HG03025 (cell line): ENCODE measurements at regions not wholly inside any gene's neighbourhood (a gene's known extent, or its start where the extent isn't known, plus 50 kb on each side); places are given as distances from the start of the nearest gene placed in this dataset.
"Not testable (repeated sequence)": the region's sequence is repeated elsewhere in the genome, so short reads cannot be mapped to it uniquely, and the experiment has no call there.

Experiments
- ATAC-seq: cut with Tn5 transposase; IDR thresholded peaks from one replicate; pipeline ENCODE4 v1.9.1; 2021; ENCODE audit warnings: mild to moderate bottlenecking, moderate library complexity; ENCODE audit not compliant: unreplicated experiment, low FRiP score

DNA sequence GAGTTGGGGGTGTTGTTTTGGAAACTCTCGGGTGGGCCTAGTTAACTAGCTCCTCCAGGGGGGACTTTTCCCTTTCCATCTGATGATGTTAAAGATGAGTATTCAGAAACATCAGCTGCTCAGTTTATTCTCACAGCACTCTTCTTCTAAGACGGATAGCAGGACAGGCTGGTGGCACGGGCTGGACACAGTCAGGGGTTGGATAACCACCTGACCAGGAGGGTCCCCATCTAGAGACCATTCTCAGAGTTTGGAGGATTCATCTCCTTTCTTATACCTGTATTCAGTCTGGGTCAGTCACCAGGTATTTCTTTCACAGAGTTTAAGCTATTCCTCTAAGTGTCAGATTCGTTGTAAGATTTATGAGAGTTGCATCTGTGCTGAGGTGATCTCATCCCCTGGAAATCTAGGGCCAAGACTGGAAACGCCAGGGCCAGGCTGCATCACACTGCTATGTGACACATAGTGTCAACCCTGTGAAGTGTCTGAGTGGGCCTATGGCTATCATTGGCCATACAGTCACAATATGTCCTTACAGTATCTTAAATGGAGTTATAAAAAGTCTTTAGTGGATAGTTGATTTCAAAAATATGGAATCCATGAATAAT, 111.7 kb downstream of the FAM50B start:
- no peak for ATAC-seq

DNA sequence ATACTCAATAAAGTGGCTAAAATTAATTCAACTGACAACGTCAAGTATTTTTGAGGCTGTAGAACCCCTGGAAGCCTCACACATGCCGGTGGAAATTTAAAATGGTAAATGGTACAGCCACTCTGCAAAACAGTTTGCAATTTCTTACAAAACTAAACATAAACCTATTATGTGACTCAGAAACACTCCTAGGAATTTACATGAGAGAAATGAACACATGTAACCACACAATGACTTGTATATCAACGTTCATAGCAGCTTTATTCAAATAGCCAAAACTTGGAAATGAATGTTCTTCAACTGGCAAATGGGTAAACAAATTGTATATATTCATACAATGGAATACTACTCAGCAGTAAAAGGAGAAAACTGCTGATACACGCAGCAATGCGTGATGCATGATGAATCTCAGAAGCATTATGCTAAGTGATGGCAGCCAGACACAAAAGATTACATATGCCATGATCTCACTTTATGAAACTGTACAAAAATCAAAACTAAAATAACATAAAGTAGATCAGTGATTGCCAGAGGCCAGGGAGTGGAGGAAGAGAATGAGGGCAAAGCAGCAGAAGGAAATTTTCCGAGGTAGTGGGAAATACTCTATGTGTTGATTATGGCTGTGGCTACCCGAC, 112.5 kb downstream of the FAM50B start:
- no peak for ATAC-seq

- no peak for ATAC-seq
Observed at GRCh38 chr6:3962291-3963280, 113.4 kb downstream of the FAM50B start.

DNA sequence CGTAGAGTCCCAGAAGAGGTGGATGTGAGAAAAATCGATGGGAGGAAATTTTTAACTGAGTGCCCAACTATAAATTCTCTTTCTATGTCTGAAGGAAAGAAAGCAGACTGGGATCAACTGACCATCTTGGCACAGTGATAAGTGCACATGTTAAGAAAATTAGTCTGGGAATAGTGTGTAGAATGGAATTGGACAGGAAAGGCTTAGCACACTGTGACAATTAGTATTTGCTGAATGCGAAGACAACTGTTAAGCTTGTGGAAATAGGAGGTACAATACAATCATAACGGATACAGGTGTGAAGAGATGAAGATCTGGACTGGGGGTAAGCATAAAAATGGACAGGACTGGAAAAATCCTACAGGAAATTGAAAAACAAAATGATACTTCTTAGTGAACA, 114.3 kb downstream of the FAM50B start:
- ATAC-seq: no peak

- ATAC-seq: no peak
Observed at GRCh38 chr6:3965071-3965718, 113.7 kb downstream of the FAM217A start.

DNA sequence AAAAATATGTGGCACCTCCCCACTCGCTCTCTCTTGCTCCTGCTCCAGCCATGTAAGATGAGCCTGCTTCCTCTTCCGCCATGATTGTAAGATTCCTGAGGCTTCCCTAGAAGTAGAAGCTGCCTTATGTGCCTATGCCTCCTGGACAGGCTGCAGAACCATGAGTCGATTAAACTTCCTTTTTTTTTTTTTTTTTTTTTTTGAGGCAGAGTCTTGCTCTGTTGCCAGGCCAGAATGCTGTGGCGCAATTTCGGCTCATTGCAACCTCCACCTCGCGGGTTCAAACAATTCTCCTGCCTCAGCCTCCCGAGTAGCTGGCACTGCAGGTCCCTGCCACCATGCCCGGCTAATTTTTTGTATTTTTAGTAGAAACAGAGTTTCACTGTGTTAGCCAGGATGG, 112.5 kb downstream of the FAM217A start:
- no peak for ATAC-seq

DNA sequence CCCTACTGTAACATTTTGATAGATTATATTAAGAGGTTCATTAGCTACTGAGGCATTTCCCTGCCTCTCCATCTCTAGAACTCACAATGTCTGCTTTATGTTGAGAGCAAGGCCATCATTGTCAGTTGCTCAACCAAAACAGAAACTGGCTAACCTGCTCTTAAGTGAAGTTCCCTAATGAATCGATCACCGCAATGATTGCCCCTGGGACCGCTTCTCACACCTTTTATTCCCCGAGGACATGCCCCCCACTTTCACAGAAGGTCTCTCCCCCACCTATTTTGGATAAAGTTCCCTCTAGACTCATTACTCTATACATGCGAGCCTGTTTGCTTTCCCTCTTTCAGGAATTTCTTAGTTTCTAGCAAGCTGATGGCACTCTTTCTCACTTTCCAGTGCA, 108.8 kb downstream of the FAM217A start:
- no peak for ATAC-seq

DNA sequence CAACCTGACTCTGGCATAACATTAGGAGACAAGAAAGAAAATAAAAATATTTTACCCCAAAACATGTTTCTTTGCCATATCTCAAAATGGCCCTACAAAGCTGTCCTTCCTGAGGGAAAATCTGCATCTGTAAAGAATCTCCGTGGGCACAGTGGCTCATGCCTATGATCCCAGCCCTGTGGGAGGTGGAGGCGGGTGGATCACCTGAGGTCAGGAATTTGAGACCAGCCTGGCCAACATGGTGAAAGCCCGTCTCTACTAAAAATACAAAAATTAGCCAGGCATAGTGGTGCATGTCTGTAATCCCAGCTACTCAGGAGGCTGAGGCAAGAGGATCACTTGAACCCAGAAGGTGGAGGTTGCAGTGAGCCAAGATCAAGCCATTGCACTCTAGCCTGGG, 105.8 kb downstream of the FAM217A start:
- not testable (repeated sequence) for ATAC-seq

DNA sequence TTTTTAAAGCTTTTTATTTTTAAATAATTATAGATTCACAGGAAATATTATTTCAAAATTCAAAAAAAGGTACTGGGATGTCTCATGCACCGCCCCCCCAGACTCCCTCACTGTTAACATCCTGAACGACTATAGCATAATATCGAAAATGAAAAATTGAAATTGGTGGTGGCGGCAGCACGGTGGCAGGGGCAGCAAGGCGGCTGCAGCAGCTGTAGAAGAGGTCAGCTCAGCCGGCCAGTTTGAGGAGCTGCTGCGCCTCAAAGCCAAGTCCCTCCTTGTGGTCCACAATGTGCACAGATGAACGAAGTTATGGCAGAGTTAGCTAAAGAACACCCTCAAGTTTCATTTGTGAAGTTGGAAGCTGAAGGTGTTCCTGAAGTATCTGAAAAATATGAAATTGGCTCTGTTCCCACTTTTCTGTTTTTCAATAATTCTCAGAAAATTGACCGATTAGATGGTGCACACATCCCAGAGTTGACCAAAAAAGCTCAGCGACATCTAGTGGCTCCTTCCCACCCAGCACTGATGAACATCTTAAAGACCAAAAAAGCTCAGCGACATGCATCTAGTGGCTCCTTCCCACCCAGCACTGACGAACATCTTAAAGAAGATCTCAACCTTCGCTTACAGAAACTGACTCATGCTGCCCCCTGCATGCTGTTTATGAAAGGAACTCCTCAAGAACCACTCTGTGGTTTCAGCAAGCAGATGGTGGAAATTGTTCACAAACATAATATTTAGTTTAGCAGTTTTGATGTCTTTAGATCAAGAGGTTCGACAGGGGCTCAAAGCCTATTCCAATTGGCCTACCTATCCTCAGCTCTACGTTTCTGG, 100.8 kb downstream of the FAM217A start:
- ATAC-seq: peak; percentile 64

GRCh38 chr6:3978966-3979365, 100.0 kb downstream of the FAM217A start:
- ATAC-seq: not testable (repeated sequence)

GRCh38 chr6:3981917-3982316, 97.0 kb downstream of the FAM217A start:
- ATAC-seq: no peak

DNA sequence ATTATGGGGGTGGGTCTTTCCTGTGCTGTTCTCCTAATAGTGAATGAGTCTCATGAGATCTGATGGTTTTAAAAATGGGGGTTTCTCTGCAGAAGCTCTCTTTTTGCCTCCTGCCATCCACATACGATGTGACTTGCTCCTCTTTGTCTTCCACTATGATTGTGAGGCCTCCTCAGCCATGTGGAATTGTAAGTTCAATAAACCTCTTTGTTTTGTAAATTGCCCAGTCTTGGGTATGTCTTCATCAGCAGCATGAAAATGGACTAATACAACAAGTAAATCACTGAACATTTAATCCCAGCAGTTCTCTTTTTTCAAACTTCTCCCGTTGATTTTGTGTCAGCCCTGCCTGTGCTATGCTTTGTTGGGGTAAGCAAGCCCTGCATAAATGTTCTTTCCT, 95.2 kb downstream of the FAM217A start:
- no peak for ATAC-seq

DNA sequence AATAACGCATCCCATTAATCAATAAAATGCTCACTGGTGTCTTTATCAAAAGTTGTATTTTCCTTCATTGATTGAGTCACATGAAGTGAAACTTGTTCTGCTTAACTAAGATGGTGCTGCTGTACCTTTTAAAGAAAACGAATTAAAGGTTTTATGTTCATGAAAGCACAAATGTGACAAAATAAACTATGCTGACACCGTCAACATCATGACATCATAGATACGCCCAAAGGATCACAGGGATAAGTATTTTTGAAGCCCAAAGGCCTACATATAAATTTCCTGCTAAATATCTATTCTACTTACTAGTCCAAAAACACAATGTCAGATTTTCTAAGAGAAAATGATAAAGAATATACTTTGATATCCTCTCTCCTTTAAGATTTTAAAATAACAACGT, 94.4 kb downstream of the FAM217A start:
- ATAC-seq: no peak

DNA sequence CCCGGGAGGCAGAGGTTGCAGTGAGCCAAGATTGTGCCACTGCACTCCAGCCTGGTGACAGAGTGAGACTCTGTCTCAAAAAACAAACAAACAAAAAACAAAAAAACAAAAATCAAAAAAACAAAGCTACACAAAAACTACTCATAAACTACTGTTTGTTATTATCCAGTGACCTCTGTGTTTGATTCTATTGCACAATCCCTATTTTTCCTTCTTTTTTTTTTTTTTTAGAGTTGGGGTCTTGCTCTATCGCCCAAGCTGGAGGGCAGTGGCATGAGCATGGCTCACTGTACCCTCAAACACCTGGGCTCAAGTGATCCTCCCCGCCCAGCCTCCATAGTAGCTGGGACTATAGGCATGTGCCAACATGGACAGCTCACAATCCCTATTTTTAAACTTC, 92.7 kb downstream of the FAM217A start:
- no peak for ATAC-seq

DNA sequence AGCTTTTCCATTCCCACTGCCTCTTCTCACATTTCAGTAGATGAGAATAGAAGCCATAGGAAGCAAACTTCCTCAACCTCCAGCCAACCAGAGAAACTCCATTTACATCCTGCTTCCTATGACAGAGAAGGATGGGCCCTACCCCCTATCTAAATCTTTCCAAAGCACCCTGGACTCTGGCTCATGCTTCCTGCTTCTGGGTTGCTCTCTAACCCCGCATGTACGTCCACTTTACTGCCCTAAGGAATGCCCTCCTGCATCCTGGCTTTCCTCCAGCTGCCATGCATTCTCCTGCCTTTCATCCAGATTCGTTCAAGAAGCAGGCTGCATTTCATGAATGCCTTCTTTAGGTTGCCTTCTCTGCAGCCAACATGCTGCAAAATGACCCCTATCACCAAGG, 91.9 kb downstream of the FAM217A start:
- no peak for ATAC-seq

DNA sequence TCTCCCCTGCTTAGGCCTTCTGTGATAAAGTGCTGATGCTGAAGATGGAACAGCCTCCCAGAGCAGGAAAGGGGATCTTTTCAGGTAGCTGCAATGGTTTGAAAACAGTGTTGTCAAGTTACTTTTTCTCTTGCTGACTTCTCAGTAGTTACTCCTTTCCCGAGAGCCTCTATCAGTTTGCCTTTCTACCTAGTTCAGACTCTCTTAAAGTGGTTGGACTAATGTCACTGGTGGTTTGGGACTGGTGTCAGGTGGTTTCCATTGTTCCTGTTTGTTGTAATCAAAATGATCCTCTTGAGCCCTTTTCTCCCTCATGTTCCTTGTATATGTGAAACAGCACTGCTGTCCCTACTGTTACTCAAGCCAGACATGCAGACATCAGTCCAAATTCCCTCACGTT, 91.4 kb downstream of the FAM217A start:
- no peak for ATAC-seq

GRCh38 chr6:3990692-3991491, 88.0 kb downstream of the FAM217A start:
- no peak for ATAC-seq

GRCh38 chr6:3991941-3992340, 87.0 kb downstream of the FAM217A start:
- ATAC-seq: no peak

- ATAC-seq: no peak
Observed at GRCh38 chr6:3996349-3996748, 82.6 kb downstream of the FAM217A start.
